H1 (cell line): ENCODE measurements at regions not wholly inside any gene's neighbourhood (a gene's known extent, or its start where the extent isn't known, plus 50 kb on each side); places are given as distances from the start of the nearest gene placed in this dataset.

ENCODE experiments used
- BCL11A ChIP-seq, 2 experiments: IDR thresholded peaks; one replicate each; pipeline ENCODE4 v1.6.1; 2011; ENCODE audit warnings: low read depth in 2 of 2, low read length in 2 of 2, mild to moderate bottlenecking in 2 of 2
- CTBP2 ChIP-seq: IDR thresholded peaks from 2 replicates; pipeline ENCODE4 v1.7.0; 2011; ENCODE audit warnings: borderline replicate concordance, mild to moderate bottlenecking, moderate library complexity, mixed read lengths, low read length; ENCODE audit not compliant: insufficient read depth, insufficient read length
- EZH2 ChIP-seq: fragments of 200-600 bp; sonication (generic); IDR thresholded peaks from 2 replicates; pipeline ENCODE4 v1.7.1; 2012; ENCODE audit warnings: low read depth, mild to moderate bottlenecking, moderate library complexity, low read length, inconsistent platforms; ENCODE audit not compliant: severe bottlenecking
- NANOG ChIP-seq: IDR thresholded peaks from 2 replicates; pipeline ENCODE4 v1.6.1; 2011; ENCODE audit warnings: low read length, low read depth, mild to moderate bottlenecking, inconsistent platforms; ENCODE audit not compliant: insufficient read depth, poor library complexity, severe bottlenecking
- POLR2A ChIP-seq, 2 experiments: IDR thresholded peaks; 1 replicate in 1 of 2; 2 replicates in 1 of 2; pipeline ENCODE4 v1.6.1; 2011; ENCODE audit warnings: low read depth in 2 of 2, low read length in 2 of 2, mild to moderate bottlenecking in 2 of 2; ENCODE audit errors: control extremely low read depth in 1 of 2
- TF ChIP-seq, protein P1 (sequence below), 3 experiments: IDR thresholded peaks; 1 replicate in 2 of 3; 2 replicates in 1 of 3; pipeline versions ENCODE4 v1.5.1 to v1.6.1; 2011; ENCODE audit warnings: low read length in 3 of 3, mild to moderate bottlenecking in 3 of 3, inconsistent platforms in 2 of 3, low read depth in 1 of 3, moderate library complexity in 1 of 3; ENCODE audit not compliant: insufficient read depth in 1 of 3; ENCODE audit errors: control extremely low read depth in 1 of 3

DNA sequence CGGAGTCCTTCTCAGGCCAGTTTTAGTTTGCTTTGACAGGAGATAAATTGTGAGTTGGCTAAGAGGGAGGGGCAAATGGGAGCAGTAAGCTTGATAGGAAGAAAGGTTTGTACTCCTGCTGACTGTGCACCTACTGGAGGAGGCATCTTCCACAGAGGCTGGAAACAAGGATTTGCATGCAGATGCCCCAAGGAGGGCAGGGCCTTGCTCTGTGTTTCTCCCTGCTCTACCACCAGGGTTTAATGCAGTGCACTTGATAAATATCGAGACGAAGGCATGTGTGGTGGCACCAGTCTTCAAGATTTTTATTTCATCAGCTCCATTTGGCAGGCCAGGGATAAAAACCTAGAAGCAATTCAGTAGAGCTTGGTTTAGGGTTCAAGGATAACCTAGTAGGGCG, 210.5 kb upstream of the C16orf82 start:
- no peak for TF ChIP-seq NANOG
- TF ChIP-seq POLR2A (IDR thresholded peaks at IDR 0.05; ENCODE audit: control extremely low read depth in 1 of 2, low read depth in 2 of 2, low read length in 2 of 2) = no peak
- TF ChIP-seq CTBP2 = no peak
- TF ChIP-seq, protein P1, sequence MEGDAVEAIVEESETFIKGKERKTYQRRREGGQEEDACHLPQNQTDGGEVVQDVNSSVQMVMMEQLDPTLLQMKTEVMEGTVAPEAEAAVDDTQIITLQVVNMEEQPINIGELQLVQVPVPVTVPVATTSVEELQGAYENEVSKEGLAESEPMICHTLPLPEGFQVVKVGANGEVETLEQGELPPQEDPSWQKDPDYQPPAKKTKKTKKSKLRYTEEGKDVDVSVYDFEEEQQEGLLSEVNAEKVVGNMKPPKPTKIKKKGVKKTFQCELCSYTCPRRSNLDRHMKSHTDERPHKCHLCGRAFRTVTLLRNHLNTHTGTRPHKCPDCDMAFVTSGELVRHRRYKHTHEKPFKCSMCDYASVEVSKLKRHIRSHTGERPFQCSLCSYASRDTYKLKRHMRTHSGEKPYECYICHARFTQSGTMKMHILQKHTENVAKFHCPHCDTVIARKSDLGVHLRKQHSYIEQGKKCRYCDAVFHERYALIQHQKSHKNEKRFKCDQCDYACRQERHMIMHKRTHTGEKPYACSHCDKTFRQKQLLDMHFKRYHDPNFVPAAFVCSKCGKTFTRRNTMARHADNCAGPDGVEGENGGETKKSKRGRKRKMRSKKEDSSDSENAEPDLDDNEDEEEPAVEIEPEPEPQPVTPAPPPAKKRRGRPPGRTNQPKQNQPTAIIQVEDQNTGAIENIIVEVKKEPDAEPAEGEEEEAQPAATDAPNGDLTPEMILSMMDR (IDR thresholded peaks at IDR 0.05; ENCODE audit: control extremely low read depth in 1 of 3, insufficient read depth in 1 of 3, low read depth in 1 of 3, low read length in 3 of 3) = no peak
- TF ChIP-seq EZH2 = no peak
- TF ChIP-seq BCL11A (IDR thresholded peaks at IDR 0.05; ENCODE audit: low read depth in 2 of 2, low read length in 2 of 2) = no peak
